ENCODE measurements at regions not wholly inside any gene's neighbourhood (a gene's known extent, or its start where the extent isn't known, plus 50 kb on each side); places are given as distances from the start of the nearest gene placed in this dataset.

DNA sequence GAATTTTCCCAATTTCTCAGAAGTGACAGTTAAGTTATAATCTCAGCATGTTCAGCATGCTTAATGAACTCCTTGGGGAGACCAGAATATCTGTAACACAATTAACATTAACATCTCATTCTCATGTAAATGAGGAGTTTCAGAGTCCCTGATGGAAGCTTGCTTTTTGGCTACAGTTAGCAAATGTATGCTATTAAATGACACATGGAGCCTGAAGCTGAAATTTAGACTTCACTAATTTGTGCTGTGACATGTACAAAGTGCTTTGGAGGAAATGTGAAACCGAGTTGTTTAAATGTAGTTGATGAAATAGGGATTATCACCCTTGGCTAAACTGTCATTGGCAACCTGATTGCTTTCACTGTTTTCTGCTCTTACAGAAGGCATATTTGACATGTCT lies 2265.1 kb upstream of the PCDH20 start:
- H3K79me1 ChIP-seq (ENCODE audit: insufficient read depth, low read depth, low read length, poor library complexity, severe bottlenecking), result no peaks in the 10 kb centered on the region
- no peak overlapping the region for H3K14ac ChIP-seq (ENCODE audit: insufficient read depth, low read length)
- no peak overlapping the region for H3K23ac ChIP-seq (ENCODE audit: insufficient read length, low read depth, low read length)
- no peaks in the 10 kb centered on the region for H3K9me3 ChIP-seq (ENCODE audit: control insufficient read depth, low read depth, low read length)
- Mint-ChIP-seq H3K4me1 (peaks cover 18 to 33% of the 10 kb centered on the region in 2 experiments), H3K9me3 (peaks cover 16 to 17% of the 10 kb centered on the region in 2 experiments), H3K27me3 (ENCODE audit: low read depth) (no peaks in the 10 kb centered on the region), H3K27ac (no peak overlapping the region; a peak in 1 of 7 replicates), H3K4me3 (peak overlapping the region in 1 of 2 experiments; percentile 44; a peak in 1 of 5 replicates), H3K36me3 (ENCODE audit: insufficient read depth in 1 of 3, low read depth in 3 of 3) (peaks cover 8 to 21% (median 19%) of the 10 kb centered on the region in 3 experiments)
- no peak overlapping the region for H2BK15ac ChIP-seq (ENCODE audit: low read depth, low read length)
- no peak for DNase-seq
- no peaks in the 10 kb centered on the region; the same call in 1 of the 2 replicates for H3K4me1 ChIP-seq (ENCODE audit: insufficient read depth, low read length)
- H4K5ac ChIP-seq (ENCODE audit: insufficient read length, low read depth, low read length), result no peak overlapping the region
- WGBS (ENCODE audit: extremely low coverage, insufficient read length, low lambda C conversion rate), result no CpG with 5 or more reads among the region's 1 CpG
- H3K9ac ChIP-seq (ENCODE audit: extremely low read depth, insufficient read length, low read length), result no peak overlapping the region
- no peak for TF ChIP-seq CTCF (conservative IDR thresholded peaks at IDR 0.05)
- H3K27me3 ChIP-seq (ENCODE audit: insufficient read depth, low read length), result no peaks in the 10 kb centered on the region
- no peak overlapping the region for H3K18ac ChIP-seq (ENCODE audit: insufficient read length, low read depth, low read length)
- H2BK12ac ChIP-seq (ENCODE audit: insufficient read length, low read depth, low read length), result no peak overlapping the region
- no peak overlapping the region for H2BK5ac ChIP-seq (ENCODE audit: insufficient read length, low read length)
- H3K23me2 ChIP-seq (ENCODE audit: insufficient read length, low read depth, low read length, poor library complexity, severe bottlenecking), result no peaks in the 10 kb centered on the region
- no peak overlapping the region for H2AK5ac ChIP-seq (ENCODE audit: insufficient read length, low read length)
- no peak overlapping the region for H2AFZ ChIP-seq (ENCODE audit: low read length)
- no peak overlapping the region for H4K91ac ChIP-seq (ENCODE audit: insufficient read length, low read depth, low read length)
- no peaks in the 10 kb centered on the region for H4K20me1 ChIP-seq (ENCODE audit: control insufficient read depth, insufficient read depth, insufficient read length)
- H3K56ac ChIP-seq (ENCODE audit: insufficient read length, low read depth, low read length), result no peak overlapping the region
- H3K4me2 ChIP-seq (ENCODE audit: insufficient read depth, insufficient read length, low read length), result peak overlapping the region; percentile 19
- H3K79me2 ChIP-seq (ENCODE audit: insufficient read depth, low read length), result no peaks in the 10 kb centered on the region
- no peak overlapping the region for H3K4ac ChIP-seq (ENCODE audit: low read depth, low read length)
- H3T11ph ChIP-seq (ENCODE audit: low read length), result no peak overlapping the region
- no peak overlapping the region for H2BK20ac ChIP-seq (ENCODE audit: low read depth, low read length, poor library complexity, severe bottlenecking)
- no peak overlapping the region for H3K27ac ChIP-seq (ENCODE audit: insufficient read length, low read depth, low read length)
- H2BK120ac ChIP-seq (ENCODE audit: low read depth, low read length, poor library complexity, severe bottlenecking), result no peak overlapping the region
- no peak overlapping the region for H4K8ac ChIP-seq (replicated peaks; ENCODE audit: insufficient read length, low read depth, low read length)
